Pancreas (tissue), 10 donors: ENCODE measurements at regions not wholly inside any gene's neighbourhood (a gene's known extent, or its start where the extent isn't known, plus 50 kb on each side); places are given as distances from the start of the nearest gene placed in this dataset.

Experiments
- ATAC-seq, 4 donors: fragments of 200-7000 bp; cut with Tn5 transposase; one replicate each; pipeline versions ENCODE4 v1.8.0 to v1.9.1; 2020; ENCODE audit warnings: mild to moderate bottlenecking in 4 of 4, moderate library complexity in 4 of 4
- DNase-seq, 6 donors: peaks; one replicate each; pipeline ENCODE4 v3.0.0-alpha.2; 2020
- FAIRE-seq: peaks from 2 replicates; lab custom pipeline; 2012; peaks lifted over from hg19 to GRCh38; lab: Jason Lieb, UNC
- H3K27ac ChIP-seq, 4 donors: fragments of 200-600 bp; sonication (generic); 1 replicate in 3 of 4; 2 replicates in 1 of 4; pipeline versions ENCODE4 v1.5.0 to v1.8.0; 2020
- H3K27me3 ChIP-seq, 4 donors: fragments of 200-600 bp; one replicate each; pipeline ENCODE4 v1.8.0; 2021
- H3K36me3 ChIP-seq, 3 donors: fragments of 200-600 bp; sonication (generic) in 1 of 3; one replicate each; pipeline versions ENCODE4 v1.5.0 to v1.8.0; 2020 to 2021
- H3K4me1 ChIP-seq, 3 donors: fragments of 200-600 bp; one replicate each; pipeline ENCODE4 v1.8.0; 2021
- H3K4me3 ChIP-seq, 4 donors: fragments of 200-600 bp; sonication (generic) in 2 of 4; one replicate each; pipeline versions ENCODE4 v1.5.0 to v1.8.0; 2020 to 2021
- H3K9me3 ChIP-seq, 4 donors: fragments of 200-600 bp; one replicate each; pipeline ENCODE4 v1.8.0; 2021
- CTCF ChIP-seq, 4 donors: fragments of 200-600 bp; sonication (generic) in 3 of 4; IDR thresholded peaks; one replicate each; pipeline versions ENCODE4 v1.5.0 to v1.8.0; 2021; ENCODE audit warnings: antibody characterized with exemption in 4 of 4
- WGBS, 2 donors: extraction: QIAGEN DNeasy Blood & Tissue Kit; methylation state at CpG; one replicate each; pipeline ENCODE4 v1.1.7; 2013; 5-methylcytosine and 5-hydroxymethylcytosine counted together
- intact Hi-C, 3 donors: fragments of 100-400 bp; cut with DNase I; formaldehyde crosslinking; loops; one replicate each; pipeline versions ENCODE4 v1.11.1 to v1.14.2; 2022
- donor health status: healthy with polysubstance abuse.
- donor health status: DM: no; HTN: no; CAD: no; lungs with moderate emphysema.
- donor health status: DM: no; HTN: no; CAD: no.
- donor health status: control.
- donor health status: control.
- donor health status: Bipolar disorder and iron deficiency.
- donor health status: DM: yes; HTN: yes; CAD: no.
- donor health status: DM: no; HTN: no; CAD: no.
- donor health status: DM: no; HTN: no; CAD: no.
- donor health status: DM: yes; HTN: yes; CAD: no.

- intact Hi-C loops: no loop called here
- H3K9me3 ChIP-seq: no peaks in the 10 kb centered on the region
- H3K27ac ChIP-seq: no peak overlapping the region
- no peak overlapping the region for H3K4me3 ChIP-seq
- H3K27me3 ChIP-seq: no peaks in the 10 kb centered on the region
- no peak for ATAC-seq
- no peaks in the 10 kb centered on the region for H3K36me3 ChIP-seq
- no peak for TF ChIP-seq CTCF (IDR thresholded peaks at IDR 0.05)
- peak; percentile 9 for FAIRE-seq
- DNase-seq: no peak
- H3K4me1 ChIP-seq: no peaks in the 10 kb centered on the region
Measured at GRCh38 chr20:58125726-58126125, 102.7 kb downstream of the ANKRD60 start.

GRCh38 chr20:58117944-58118343 is 110.5 kb downstream of the ANKRD60 start:
- intact Hi-C loops: no loop called here

GRCh38 chr20:58116505-58116904 is 111.9 kb downstream of the ANKRD60 start:
- H3K27ac ChIP-seq: no peak overlapping the region
- WGBS, 2 donors: 73 to 75% methylated on average over 2 of the region's 2 CpGs
- no peak overlapping the region for H3K4me3 ChIP-seq
- H3K4me1 ChIP-seq: no peaks in the 10 kb centered on the region
- no peak for TF ChIP-seq CTCF (IDR thresholded peaks at IDR 0.05)
- DNase-seq (no peak), FAIRE-seq (no peak), ATAC-seq (no peak)
- H3K36me3 ChIP-seq: no peaks in the 10 kb centered on the region
- H3K27me3 ChIP-seq: no peaks in the 10 kb centered on the region
- intact Hi-C loops: no loop called here
- no peaks in the 10 kb centered on the region for H3K9me3 ChIP-seq

More at GRCh38 chr20:58117944-58118343, 110.5 kb downstream of the ANKRD60 start:
- ATAC-seq (no peak), FAIRE-seq (no peak), DNase-seq (no peak)
- no peak for TF ChIP-seq CTCF (IDR thresholded peaks at IDR 0.05)
- Histone ChIP-seq H3K27me3 (no peaks in the 10 kb centered on the region), H3K4me3 (no peak overlapping the region), H3K9me3 (no peaks in the 10 kb centered on the region), H3K4me1 (no peaks in the 10 kb centered on the region), H3K27ac (no peak overlapping the region), H3K36me3 (no peaks in the 10 kb centered on the region)

GRCh38 chr20:58113716-58114115 is 114.7 kb downstream of the ANKRD60 start:
- FAIRE-seq (no peak), ATAC-seq (no peak), DNase-seq (no peak)
- Histone ChIP-seq H3K27me3 (no peaks in the 10 kb centered on the region), H3K9me3 (no peaks in the 10 kb centered on the region), H3K36me3 (no peaks in the 10 kb centered on the region), H3K4me1 (no peaks in the 10 kb centered on the region), H3K27ac (no peak overlapping the region), H3K4me3 (no peak overlapping the region)
- no peak for TF ChIP-seq CTCF (IDR thresholded peaks at IDR 0.05)
- WGBS, 2 donors: 41 to 59% methylated on average over 10 of the region's 10 CpGs
- intact Hi-C loops: no loop called here

- Histone ChIP-seq H3K4me1 (no peaks in the 10 kb centered on the region), H3K27me3 (no peaks in the 10 kb centered on the region), H3K9me3 (no peaks in the 10 kb centered on the region), H3K36me3 (no peaks in the 10 kb centered on the region), H3K27ac (no peak overlapping the region), H3K4me3 (no peak overlapping the region)
- WGBS, 2 donors: 63 to 65% methylated on average over 7 of the region's 7 CpGs
- no peak for TF ChIP-seq CTCF (IDR thresholded peaks at IDR 0.05)
- DNase-seq (no peak), FAIRE-seq (no peak), ATAC-seq (peak in 2 of 4 donors; percentile 30 to 57)
- intact Hi-C loops: no loop called here
Measured at GRCh38 chr20:58112017-58112781, 116.3 kb downstream of the ANKRD60 start.
